ENCODE measurements at regions not wholly inside any gene's neighbourhood (a gene's known extent, or its start where the extent isn't known, plus 50 kb on each side); places are given as distances from the start of the nearest gene placed in this dataset.

- Histone ChIP-seq H3K9me3 (ENCODE audit: insufficient read depth, low read depth, low read length) (no peaks in the 10 kb centered on the region), H3K4me3 (ENCODE audit: low read length) (no peak overlapping the region), H3K4me1 (ENCODE audit: insufficient read depth, low read length) (peaks cover 11% of the 10 kb centered on the region; the same call in 1 of the 2 replicates), H3K36me3 (ENCODE audit: insufficient read depth, low read depth, low read length) (no peaks in the 10 kb centered on the region), H3K27me3 (ENCODE audit: insufficient read depth, low read length) (no peaks in the 10 kb centered on the region), H3K9ac (ENCODE audit: low read depth, low read length) (no peak overlapping the region), H3K27ac (ENCODE audit: low read length) (no peak overlapping the region)
Measured at GRCh38 chr7:14960721-14961120, 58.2 kb upstream of the DGKB start.

DNA sequence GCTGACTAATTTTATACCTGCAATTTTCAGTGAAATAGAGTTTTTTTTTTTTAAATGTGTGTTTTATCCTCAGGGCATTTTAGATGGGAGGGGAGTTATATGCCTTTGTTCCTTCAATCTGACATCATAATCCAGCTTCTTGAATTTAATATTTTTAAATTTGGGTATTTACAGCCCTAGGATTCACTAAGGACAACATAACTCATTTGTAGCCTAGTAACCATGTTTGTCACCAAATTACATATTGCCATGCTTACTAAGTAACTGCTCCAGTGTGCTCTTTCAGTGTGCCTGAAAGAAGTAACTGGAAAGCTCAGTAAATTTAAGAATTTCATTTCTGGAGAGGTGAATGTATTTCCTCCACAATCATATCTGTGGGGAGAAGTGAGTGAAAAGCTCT is 56.8 kb upstream of the DGKB start:
- no peaks in the 10 kb centered on the region for H3K36me3 ChIP-seq (ENCODE audit: insufficient read depth, low read depth, low read length)
- no peak overlapping the region for H3K27ac ChIP-seq (ENCODE audit: low read length)
- H3K27me3 ChIP-seq (ENCODE audit: insufficient read depth, low read length), result no peaks in the 10 kb centered on the region
- H3K4me3 ChIP-seq (ENCODE audit: low read length), result no peak overlapping the region
- no peaks in the 10 kb centered on the region for H3K9me3 ChIP-seq (ENCODE audit: insufficient read depth, low read depth, low read length)
- no peak overlapping the region for H3K9ac ChIP-seq (ENCODE audit: low read depth, low read length)
- peaks cover 11% of the 10 kb centered on the region; the same call in 1 of the 2 replicates for H3K4me1 ChIP-seq (ENCODE audit: insufficient read depth, low read length)

- no peak overlapping the region for H3K27ac ChIP-seq (ENCODE audit: low read length)
- no peaks in the 10 kb centered on the region for H3K27me3 ChIP-seq (ENCODE audit: insufficient read depth, low read length)
- no peaks in the 10 kb centered on the region for H3K9me3 ChIP-seq (ENCODE audit: insufficient read depth, low read depth, low read length)
- no peaks in the 10 kb centered on the region for H3K36me3 ChIP-seq (ENCODE audit: insufficient read depth, low read depth, low read length)
- no peak overlapping the region for H3K9ac ChIP-seq (ENCODE audit: low read depth, low read length)
- H3K4me1 ChIP-seq (ENCODE audit: insufficient read depth, low read length), result peaks cover 13% of the 10 kb centered on the region; the same call in 1 of the 2 replicates
- no peak overlapping the region for H3K4me3 ChIP-seq (ENCODE audit: low read length)
Measured at GRCh38 chr7:14954035-14954434, 51.5 kb upstream of the DGKB start.

Data from iPS-20b (cell line).